Endometrial microvascular endothelial cells (primary cell): ENCODE measurements at regions not wholly inside any gene's neighbourhood (a gene's known extent, or its start where the extent isn't known, plus 50 kb on each side); places are given as distances from the start of the nearest gene placed in this dataset.

Source experiments
- in situ Hi-C: cut with HindIII; loops from 2 replicates; pipeline ENCODE4 v1.10.0; 2017; ENCODE audit warnings: low sequenced_read_pairs, low pct_unique_long_range_greater_than_20kb; ENCODE audit errors: inconsistent ontology term

- in situ Hi-C loops, result no loop called here
Observed at GRCh38 chr21:16309250-16309971, 579.6 kb downstream of the USP25 start.

GRCh38 chr21:16310176-16310575 is 580.4 kb downstream of the USP25 start:
- in situ Hi-C loops, result no loop called here

DNA sequence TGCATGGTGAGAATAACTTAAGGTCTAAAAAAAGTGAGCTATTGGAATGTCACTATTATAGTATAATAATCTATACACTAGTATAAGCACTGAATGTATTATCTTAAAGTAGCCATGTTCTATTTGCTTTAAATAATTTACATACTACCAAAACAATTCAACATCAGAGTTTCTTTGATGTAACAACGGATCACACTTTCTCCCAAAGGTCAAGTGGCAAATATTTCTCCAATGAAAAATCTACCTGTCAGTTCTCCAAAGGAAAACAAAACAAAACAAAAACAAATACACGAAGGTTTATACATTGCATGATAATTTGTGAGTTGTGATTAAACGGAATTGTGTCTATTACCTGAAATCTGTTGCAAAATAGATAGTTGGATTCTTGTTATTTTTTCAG is 581.4 kb downstream of the USP25 start:
- in situ Hi-C loops, result no loop called here

- in situ Hi-C loops, result no loop called here
Observed at GRCh38 chr21:16312321-16312720, 582.5 kb downstream of the USP25 start.

GRCh38 chr21:16315223-16315622 is 585.4 kb downstream of the USP25 start:
- in situ Hi-C loops, result no loop called here

GRCh38 chr21:16318651-16319300 is 589.0 kb downstream of the USP25 start:
- in situ Hi-C loops, result no loop called here

- in situ Hi-C loops, result no loop called here
Observed at GRCh38 chr21:16320110-16320509, 590.3 kb downstream of the USP25 start.

GRCh38 chr21:16322454-16322853 is 592.7 kb downstream of the USP25 start:
- in situ Hi-C loops, result no loop called here

GRCh38 chr21:16323596-16323995 is 593.8 kb downstream of the USP25 start:
- in situ Hi-C loops, result no loop called here

GRCh38 chr21:16324630-16325029 is 594.8 kb downstream of the USP25 start:
- in situ Hi-C loops, result no loop called here

DNA sequence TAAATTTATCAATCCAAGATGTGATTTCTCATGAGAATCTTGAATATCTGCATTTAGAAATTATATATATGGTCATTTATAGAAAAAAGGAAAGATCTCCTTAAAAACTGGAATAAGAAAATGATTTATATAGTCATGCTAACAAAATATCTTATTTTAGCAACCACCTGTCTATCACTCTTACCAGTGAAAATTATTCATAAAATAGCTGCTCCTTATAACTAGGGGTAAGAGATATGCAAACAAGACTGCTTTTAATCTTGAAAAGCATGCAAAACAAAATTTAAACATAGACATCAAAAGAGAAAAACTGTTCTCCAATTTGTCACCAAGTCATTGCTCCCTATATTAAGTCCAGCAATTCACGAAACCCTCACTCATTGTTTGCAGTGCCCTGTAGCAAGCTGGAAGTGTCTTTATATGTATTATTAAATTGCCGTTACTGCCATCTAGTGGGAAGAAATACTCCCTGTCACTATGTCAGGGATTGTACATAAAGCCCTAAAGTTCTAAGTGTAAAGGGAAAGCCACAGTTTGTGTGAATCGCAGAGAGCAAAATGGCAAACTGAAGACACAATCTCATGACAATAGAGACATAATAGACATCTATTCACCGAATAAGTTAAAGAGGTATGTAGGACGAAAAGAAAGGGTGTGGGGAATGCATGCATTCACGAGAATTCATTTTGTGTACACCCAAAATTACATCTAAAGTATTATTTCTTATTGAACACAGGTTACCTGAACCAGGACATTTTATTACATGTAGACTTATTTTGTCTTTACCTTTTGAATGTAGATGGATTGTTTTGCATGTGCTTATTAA is 600.5 kb downstream of the USP25 start:
- in situ Hi-C loops, result no loop called here

- in situ Hi-C loops, result no loop called here
Observed at GRCh38 chr21:16330908-16331268, 601.1 kb downstream of the USP25 start.

GRCh38 chr21:16337266-16337665 is 607.5 kb downstream of the USP25 start:
- in situ Hi-C loops, result no loop called here

DNA sequence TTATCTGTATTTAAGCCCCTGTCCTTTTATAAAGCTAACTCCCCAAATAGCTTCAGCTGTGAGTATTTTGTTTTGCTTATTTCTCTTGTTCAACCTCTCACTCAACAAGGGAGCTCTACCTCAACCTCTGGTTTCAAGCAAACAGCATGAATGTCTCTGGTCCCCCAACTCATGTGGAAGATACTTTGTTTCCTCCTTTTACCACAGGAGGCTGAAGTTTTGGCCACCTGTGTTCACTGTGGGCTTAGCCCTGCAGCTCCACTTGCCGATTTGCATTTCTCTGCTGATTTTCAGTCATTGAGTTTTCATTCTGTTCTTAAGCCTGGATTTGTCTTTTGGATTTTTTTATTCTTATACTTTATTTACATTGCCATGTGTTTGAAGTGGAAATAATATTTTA is 613.1 kb downstream of the USP25 start:
- in situ Hi-C loops, result no loop called here

GRCh38 chr21:16343776-16344175 is 614.0 kb downstream of the USP25 start:
- in situ Hi-C loops, result no loop called here

GRCh38 chr21:16345757-16346156 is 616.0 kb downstream of the USP25 start:
- in situ Hi-C loops, result no loop called here

- in situ Hi-C loops, result no loop called here
Observed at GRCh38 chr21:16347223-16347622, 617.4 kb downstream of the USP25 start.

DNA sequence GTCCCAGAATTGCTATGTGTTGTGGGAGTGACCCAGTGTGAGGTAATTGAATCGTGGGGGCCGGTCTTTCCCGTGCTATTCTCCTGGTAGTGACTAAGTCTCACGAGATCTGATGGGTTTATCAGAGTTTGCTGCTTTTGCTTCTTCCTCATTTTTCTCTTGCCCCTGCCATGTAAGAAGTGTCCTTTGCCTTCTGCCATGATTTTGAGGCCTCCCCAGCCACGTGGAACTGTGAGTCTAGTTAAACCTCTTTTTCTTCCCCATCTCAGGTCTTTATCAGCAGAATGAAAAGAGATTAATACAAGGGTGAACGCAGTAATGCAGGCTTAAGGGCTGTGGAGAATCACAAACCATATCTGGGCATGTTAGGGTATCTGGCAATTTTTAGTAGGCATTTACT is 624.0 kb downstream of the USP25 start:
- in situ Hi-C loops, result no loop called here

- in situ Hi-C loops, result no loop called here
Observed at GRCh38 chr21:16357994-16358393, 628.2 kb downstream of the USP25 start.

DNA sequence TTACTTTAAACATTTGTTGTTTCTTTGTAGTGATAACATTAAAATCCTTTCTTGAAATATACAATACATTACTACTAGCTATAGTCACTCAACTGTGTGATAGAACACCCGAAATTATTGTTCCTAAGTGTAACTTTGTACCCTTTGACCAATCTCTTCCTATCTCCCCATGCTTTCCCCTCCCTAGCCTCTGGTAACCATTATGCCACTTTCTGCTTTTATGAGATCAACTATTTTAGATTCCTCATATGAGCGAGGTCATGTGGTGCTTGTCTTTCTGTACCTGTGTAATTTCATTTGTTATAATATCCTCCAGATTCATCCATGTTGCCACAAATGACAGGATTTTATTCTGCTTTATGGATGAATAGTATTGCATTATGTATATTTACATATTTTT is 629.0 kb downstream of the USP25 start:
- in situ Hi-C loops, result no loop called here
